GM12891 (cell line): ENCODE measurements at regions not wholly inside any gene's neighbourhood (a gene's known extent, or its start where the extent isn't known, plus 50 kb on each side); places are given as distances from the start of the nearest gene placed in this dataset.

Experiments
- POLR2A ChIP-seq: IDR thresholded peaks from 2 replicates; pipeline ENCODE4 v1.6.1; 2011; ENCODE audit warnings: low read depth, low read length, control low read depth
- SPI1 ChIP-seq: IDR thresholded peaks from 2 replicates; pipeline ENCODE4 v1.6.1; 2011; ENCODE audit warnings: low read depth, low read length, control low read depth

- TF ChIP-seq POLR2A (no peak), SPI1 (no peak)
Observed at GRCh38 chr6:144986271-144986670, 701.1 kb downstream of the UTRN start.
